ENCODE measurements at regions not wholly inside any gene's neighbourhood (a gene's known extent, or its start where the extent isn't known, plus 50 kb on each side); places are given as distances from the start of the nearest gene placed in this dataset.

DNA sequence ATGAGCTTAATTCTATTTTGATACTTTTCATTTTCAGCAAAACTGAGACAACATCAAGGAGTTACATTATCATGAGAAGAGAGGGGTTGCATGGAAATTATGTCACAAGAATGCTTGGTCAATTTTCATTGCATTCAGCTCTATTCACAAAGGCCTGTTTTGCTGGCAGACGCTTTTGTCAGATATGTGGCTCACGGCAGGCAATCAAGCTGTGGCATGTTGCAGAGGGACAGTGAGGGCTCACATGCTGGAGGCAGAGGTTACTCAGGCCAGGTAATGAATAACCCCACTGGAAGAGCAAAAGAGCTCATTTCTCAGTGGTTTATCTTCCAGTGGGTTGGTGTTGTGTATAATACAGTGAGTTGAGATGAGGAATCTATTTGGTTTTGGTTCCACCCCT lies 98.7 kb upstream of the RBFOX1 start:
- TF ChIP-seq POLR2A (IDR thresholded peaks at IDR 0.05) = no peak
- TF ChIP-seq, protein P1, sequence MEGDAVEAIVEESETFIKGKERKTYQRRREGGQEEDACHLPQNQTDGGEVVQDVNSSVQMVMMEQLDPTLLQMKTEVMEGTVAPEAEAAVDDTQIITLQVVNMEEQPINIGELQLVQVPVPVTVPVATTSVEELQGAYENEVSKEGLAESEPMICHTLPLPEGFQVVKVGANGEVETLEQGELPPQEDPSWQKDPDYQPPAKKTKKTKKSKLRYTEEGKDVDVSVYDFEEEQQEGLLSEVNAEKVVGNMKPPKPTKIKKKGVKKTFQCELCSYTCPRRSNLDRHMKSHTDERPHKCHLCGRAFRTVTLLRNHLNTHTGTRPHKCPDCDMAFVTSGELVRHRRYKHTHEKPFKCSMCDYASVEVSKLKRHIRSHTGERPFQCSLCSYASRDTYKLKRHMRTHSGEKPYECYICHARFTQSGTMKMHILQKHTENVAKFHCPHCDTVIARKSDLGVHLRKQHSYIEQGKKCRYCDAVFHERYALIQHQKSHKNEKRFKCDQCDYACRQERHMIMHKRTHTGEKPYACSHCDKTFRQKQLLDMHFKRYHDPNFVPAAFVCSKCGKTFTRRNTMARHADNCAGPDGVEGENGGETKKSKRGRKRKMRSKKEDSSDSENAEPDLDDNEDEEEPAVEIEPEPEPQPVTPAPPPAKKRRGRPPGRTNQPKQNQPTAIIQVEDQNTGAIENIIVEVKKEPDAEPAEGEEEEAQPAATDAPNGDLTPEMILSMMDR (IDR thresholded peaks at IDR 0.05) = no peak
- no peak for TF ChIP-seq POLR2AphosphoS5 (IDR thresholded peaks at IDR 0.05; ENCODE audit: insufficient read depth in 1 of 2, low read depth in 1 of 2)

Measured in vagina (tissue), 2 donors.